Neuronal stem cell (in vitro differentiated cells): ENCODE measurements at regions not wholly inside any gene's neighbourhood (a gene's known extent, or its start where the extent isn't known, plus 50 kb on each side); places are given as distances from the start of the nearest gene placed in this dataset.

Experiments used
- DNase-seq: peaks from one replicate; pipeline ENCODE4 v3.0.0-alpha.2; 2013; ENCODE audit warnings: low spot score
- H2AFZ ChIP-seq: one replicate; pipeline ENCODE4 v1.6.1; 2013; ENCODE audit warnings: mild to moderate bottlenecking, low read length, inconsistent platforms
- H2AK5ac ChIP-seq: 2 replicates; pipeline ENCODE4 v1.6.1; 2013; ENCODE audit warnings: low read depth, mild to moderate bottlenecking, inconsistent platforms, low read length, moderate library complexity, mixed read lengths
- H2BK120ac ChIP-seq: 2 replicates; pipeline ENCODE4 v1.6.1; 2013; ENCODE audit warnings: low read depth, mild to moderate bottlenecking, inconsistent platforms, low read length, moderate library complexity, mixed read lengths
- H2BK12ac ChIP-seq: one replicate; pipeline ENCODE4 v1.6.1; 2013; ENCODE audit warnings: low read length, inconsistent platforms
- H2BK15ac ChIP-seq: 2 replicates; pipeline ENCODE4 v1.6.1; 2013; ENCODE audit warnings: mild to moderate bottlenecking, low read length, inconsistent platforms, mixed read lengths
- H2BK5ac ChIP-seq: one replicate; pipeline ENCODE4 v1.6.1; 2013; ENCODE audit warnings: inconsistent platforms, mild to moderate bottlenecking, low read length, moderate library complexity
- H3K14ac ChIP-seq: one replicate; pipeline ENCODE4 v1.6.1; 2013; ENCODE audit warnings: low read length, inconsistent platforms
- H3K18ac ChIP-seq: 2 replicates; pipeline ENCODE4 v1.6.1; 2013; ENCODE audit warnings: low read length, inconsistent platforms
- H3K23ac ChIP-seq: 2 replicates; pipeline ENCODE4 v1.6.1; 2013; ENCODE audit warnings: low read depth, mild to moderate bottlenecking, mixed read lengths, low read length, inconsistent platforms; ENCODE audit not compliant: poor library complexity
- H3K27ac ChIP-seq: replicated peaks from 3 replicates; pipeline ENCODE4 v1.5.1; 2013; ENCODE audit warnings: low read length, inconsistent platforms
- H3K27me3 ChIP-seq, 3 experiments: 2 replicates each; pipeline ENCODE4 v1.6.1; 2013; ENCODE audit warnings: low read length in 3 of 3, mild to moderate bottlenecking in 2 of 3, inconsistent platforms in 1 of 3, low read depth in 1 of 3, mixed read lengths in 1 of 3, moderate library complexity in 1 of 3; ENCODE audit not compliant: control insufficient read depth in 3 of 3, insufficient read depth in 3 of 3
- H3K36me3 ChIP-seq, 2 donors: replicated peaks in 1 of 2; 2 replicates each; pipeline ENCODE4 v1.6.1; 2013; ENCODE audit warnings: low read length in 2 of 2; ENCODE audit not compliant: control insufficient read depth in 2 of 2, insufficient read depth in 2 of 2
- H3K4ac ChIP-seq: 2 replicates; pipeline ENCODE4 v1.6.1; 2013; ENCODE audit warnings: inconsistent platforms, mild to moderate bottlenecking, low read length, moderate library complexity
- H3K4me1 ChIP-seq, 2 donors: 1 replicate in 1 of 2; 2 replicates in 1 of 2; pipeline ENCODE4 v1.6.1; 2013; ENCODE audit warnings: low read length in 2 of 2, low read depth in 1 of 2; ENCODE audit not compliant: control insufficient read depth in 2 of 2, insufficient read depth in 1 of 2
- H3K4me2 ChIP-seq: one replicate; pipeline ENCODE4 v1.6.1; 2013; ENCODE audit warnings: mild to moderate bottlenecking, low read length, inconsistent platforms; ENCODE audit not compliant: insufficient read depth, poor library complexity, severe bottlenecking
- H3K4me3 ChIP-seq, 2 donors: 2 replicates each; pipeline ENCODE4 v1.5.1; 2013; ENCODE audit warnings: low read length in 2 of 2, mild to moderate bottlenecking in 2 of 2, inconsistent platforms in 1 of 2, moderate library complexity in 1 of 2
- H3K79me1 ChIP-seq: one replicate; pipeline ENCODE4 v1.6.1; 2013; ENCODE audit warnings: low read depth, mild to moderate bottlenecking, inconsistent platforms, low read length, moderate library complexity
- H3K9ac ChIP-seq: one replicate; pipeline ENCODE4 v1.6.1; 2013; ENCODE audit warnings: mild to moderate bottlenecking, low read depth, low read length, inconsistent platforms; ENCODE audit not compliant: poor library complexity
- H3K9me3 ChIP-seq, 2 donors: replicated peaks in 1 of 2; 2 replicates each; pipeline versions ENCODE3 to v1.6.1; 2013; ENCODE audit warnings: low read length in 2 of 2, mild to moderate bottlenecking in 2 of 2, inconsistent platforms in 1 of 2, low read depth in 1 of 2, mixed read lengths in 1 of 2, moderate library complexity in 1 of 2; ENCODE audit not compliant: control insufficient read depth in 2 of 2, insufficient read depth in 1 of 2
- H4K8ac ChIP-seq: one replicate; pipeline ENCODE4 v1.6.1; 2013; ENCODE audit warnings: low read depth, mild to moderate bottlenecking, inconsistent platforms, low read length, moderate library complexity
- H4K91ac ChIP-seq: one replicate; pipeline ENCODE4 v1.6.1; 2013; ENCODE audit warnings: low read length, low read depth, mild to moderate bottlenecking, inconsistent platforms; ENCODE audit not compliant: poor library complexity
- WGBS, 2 donors: extraction: QIAGEN DNeasy Blood & Tissue Kit; methylation state at CpG; one replicate each; pipeline ENCODE4 v1.1.7; 2013; ENCODE audit warnings: missing lambda C conversion rate in 2 of 2, mixed read lengths in 1 of 2; ENCODE audit not compliant: insufficient read length in 2 of 2, insufficient replicate concordance in 1 of 2; ENCODE audit errors: extremely low coverage in 2 of 2; 5-methylcytosine and 5-hydroxymethylcytosine counted together

GRCh38 chr1:178593515-178593914, 80.6 kb downstream of the TEX35 start:
- no peak overlapping the region for H4K91ac ChIP-seq
- peaks cover 6 to 9% of the 10 kb centered on the region in 2 donors for H3K9me3 ChIP-seq
- H3K4me1 ChIP-seq: peaks cover 6 to 10% of the 10 kb centered on the region in 2 donors
- no peak overlapping the region for H2BK120ac ChIP-seq
- H2AFZ ChIP-seq: peak overlapping the region; percentile 76
- no peak overlapping the region for H4K8ac ChIP-seq
- DNase-seq: peak; percentile 12
- H3K36me3 ChIP-seq: no peaks in the 10 kb centered on the region
- peak overlapping the region; percentile 23 for H3K27ac ChIP-seq
- H3K4me2 ChIP-seq: no peak overlapping the region
- no peaks in the 10 kb centered on the region for H3K27me3 ChIP-seq
- no peaks in the 10 kb centered on the region for H3K79me1 ChIP-seq
- no peak overlapping the region for H2BK5ac ChIP-seq
- H3K9ac ChIP-seq: no peak overlapping the region
- no peak overlapping the region for H3K23ac ChIP-seq
- no peak overlapping the region for H3K4me3 ChIP-seq
- H2AK5ac ChIP-seq: no peak overlapping the region
- H2BK12ac ChIP-seq: no peak overlapping the region
- no peak overlapping the region for H3K4ac ChIP-seq
- H2BK15ac ChIP-seq: no peak overlapping the region
- no peak overlapping the region for H3K18ac ChIP-seq
- no peak overlapping the region for H3K14ac ChIP-seq

DNA sequence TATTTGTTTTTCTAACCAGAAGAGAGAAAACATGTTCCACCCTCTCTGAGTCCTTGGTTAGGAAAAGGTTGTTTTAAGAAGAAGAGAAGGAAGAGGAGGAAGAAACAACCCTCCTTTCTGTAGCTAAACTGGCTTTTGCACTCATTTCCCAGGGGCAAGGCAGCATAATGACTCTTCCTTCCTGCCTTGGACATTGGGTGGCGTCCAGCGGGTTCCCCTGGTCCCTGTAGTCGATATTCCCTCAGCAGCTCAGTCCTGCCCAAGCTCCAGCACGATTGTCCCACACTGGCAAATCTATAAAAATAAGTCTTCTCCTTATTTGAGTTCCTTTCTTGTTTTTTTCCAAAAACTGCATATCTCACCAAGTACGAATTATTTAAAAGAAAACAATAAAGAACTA, 81.2 kb downstream of the TEX35 start:
- Histone ChIP-seq H3K27ac (no peak overlapping the region), H3K23ac (no peak overlapping the region), H3K4ac (no peak overlapping the region), H2BK120ac (no peak overlapping the region), H2AFZ (peak overlapping the region; percentile 76), H2BK12ac (no peak overlapping the region), H3K4me3 (no peak overlapping the region), H3K36me3 (no peaks in the 10 kb centered on the region), H3K4me2 (no peak overlapping the region), H3K14ac (no peak overlapping the region), H2BK5ac (no peak overlapping the region), H2BK15ac (no peak overlapping the region), H4K91ac (no peak overlapping the region), H4K8ac (no peak overlapping the region), H3K18ac (no peak overlapping the region), H3K79me1 (no peaks in the 10 kb centered on the region), H3K4me1 (peaks cover 6 to 10% of the 10 kb centered on the region in 2 donors), H3K9me3 (peaks cover 6 to 9% of the 10 kb centered on the region in 2 donors), H3K27me3 (peaks cover 0 to 1% (median 0%) of the 10 kb centered on the region in 3 experiments), H2AK5ac (no peak overlapping the region), H3K9ac (no peak overlapping the region)
- no peak for DNase-seq
- no CpG with 5 or more reads among the region's 5 CpGs for WGBS, 2 donors

DNA sequence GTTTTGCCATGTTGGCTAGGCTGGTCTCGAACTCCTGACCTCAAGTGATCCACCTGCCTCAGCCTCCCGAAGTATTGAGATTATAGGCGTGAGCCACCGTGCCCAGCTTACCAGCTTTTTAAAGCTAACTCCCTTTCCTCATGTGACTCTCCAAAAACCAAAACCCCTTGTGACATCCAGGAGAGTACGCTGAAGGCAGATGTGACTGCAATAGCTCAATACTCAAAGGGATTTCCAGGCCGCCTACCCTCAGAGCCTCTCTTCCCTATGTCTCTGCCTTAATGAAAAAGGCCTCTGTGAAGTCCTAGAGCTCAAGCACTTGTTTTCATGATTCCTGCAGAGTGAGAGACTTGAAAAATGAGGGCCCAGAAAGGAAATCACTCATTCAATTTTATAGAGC, 82.6 kb downstream of the TEX35 start:
- Histone ChIP-seq H2BK120ac (no peak overlapping the region), H2BK15ac (no peak overlapping the region), H3K9me3 (peaks cover 6 to 9% of the 10 kb centered on the region in 2 donors), H2BK12ac (no peak overlapping the region), H4K8ac (no peak overlapping the region), H3K27me3 (peaks cover 0 to 4% (median 0%) of the 10 kb centered on the region in 3 experiments), H3K79me1 (no peaks in the 10 kb centered on the region), H2AFZ (no peak overlapping the region), H3K4ac (no peak overlapping the region), H3K23ac (no peak overlapping the region), H3K4me3 (no peak overlapping the region), H3K4me1 (peaks cover 6 to 10% of the 10 kb centered on the region in 2 donors), H3K36me3 (no peaks in the 10 kb centered on the region), H3K9ac (no peak overlapping the region), H3K4me2 (no peak overlapping the region), H4K91ac (no peak overlapping the region), H3K14ac (no peak overlapping the region), H2AK5ac (no peak overlapping the region), H2BK5ac (no peak overlapping the region), H3K18ac (no peak overlapping the region), H3K27ac (no peak overlapping the region)
- DNase-seq: no peak
- no CpG with 5 or more reads among the region's 6 CpGs for WGBS, 2 donors

- Histone ChIP-seq H3K79me1 (no peaks in the 10 kb centered on the region), H4K91ac (no peak overlapping the region), H4K8ac (no peak overlapping the region), H2BK15ac (no peak overlapping the region), H2BK12ac (no peak overlapping the region), H3K4me1 (peaks cover under 1 to 2% of the 10 kb centered on the region in 2 donors), H2AFZ (no peak overlapping the region), H3K4me3 (no peak overlapping the region), H3K36me3 (no peaks in the 10 kb centered on the region), H3K14ac (no peak overlapping the region), H3K18ac (no peak overlapping the region), H2BK120ac (no peak overlapping the region), H3K23ac (no peak overlapping the region), H2AK5ac (no peak overlapping the region), H3K9me3 (no peaks in the 10 kb centered on the region), H3K27ac (no peak overlapping the region), H3K9ac (no peak overlapping the region), H3K4ac (no peak overlapping the region), H2BK5ac (no peak overlapping the region), H3K27me3 (peaks cover 0 to 4% (median 0%) of the 10 kb centered on the region in 3 experiments), H3K4me2 (no peak overlapping the region)
- no CpG with 5 or more reads among the region's 4 CpGs for whole genome bisulfite sequencing, 2 donors
- no peak for DNase-seq
Measured at GRCh38 chr1:178599087-178599486, 86.2 kb downstream of the TEX35 start.
